ENCODE measurements at regions not wholly inside any gene's neighbourhood (a gene's known extent, or its start where the extent isn't known, plus 50 kb on each side); places are given as distances from the start of the nearest gene placed in this dataset.
"Not testable (repeated sequence)": the region's sequence is repeated elsewhere in the genome, so short reads cannot be mapped to it uniquely, and the experiment has no call there.

GRCh38 chr2:129923265-129924091 lies 56.0 kb upstream of the RAB6C start:
- H3K4me3 ChIP-seq (ENCODE audit: low read depth, low read length) = no peak overlapping the region
- no peak for DNase-seq (ENCODE audit: low read depth)
- peak; percentile 63 for TF ChIP-seq CTCF (conservative IDR thresholded peaks at IDR 0.05; ENCODE audit: low read depth, low read length)

GRCh38 chr2:129924115-129924514 lies 55.4 kb upstream of the RAB6C start:
- not testable (repeated sequence) for DNase-seq (ENCODE audit: low read depth)

GRCh38 chr2:129925381-129925780 lies 54.1 kb upstream of the RAB6C start:
- DNase-seq (ENCODE audit: low read depth) = no peak
- TF ChIP-seq CTCF (conservative IDR thresholded peaks at IDR 0.05; ENCODE audit: low read depth, low read length) = no peak
- H3K4me3 ChIP-seq (ENCODE audit: low read depth, low read length) = no peak overlapping the region

More at GRCh38 chr2:129924115-129924514, 55.4 kb upstream of the RAB6C start:
- not testable (repeated sequence) for H3K4me3 ChIP-seq (ENCODE audit: low read depth, low read length)

- DNase-seq (ENCODE audit: low read depth) = no peak
- no peak overlapping the region for H3K4me3 ChIP-seq (ENCODE audit: low read depth, low read length)
- no peak for TF ChIP-seq CTCF (conservative IDR thresholded peaks at IDR 0.05; ENCODE audit: low read depth, low read length)
These were observed 51.8 kb upstream of the RAB6C start for GRCh38 chr2:129927696-129928095.

GRCh38 chr2:129929321-129930290 lies 49.9 kb upstream of the RAB6C start:
- H3K4me3 ChIP-seq (ENCODE audit: low read depth, low read length) = no peak overlapping the region
- no peak for TF ChIP-seq CTCF (conservative IDR thresholded peaks at IDR 0.05; ENCODE audit: low read depth, low read length)
- no peak for DNase-seq (ENCODE audit: low read depth)
